Smooth muscle cell (in vitro differentiated cells): ENCODE measurements at regions not wholly inside any gene's neighbourhood (a gene's known extent, or its start where the extent isn't known, plus 50 kb on each side); places are given as distances from the start of the nearest gene placed in this dataset.
A peak's percentile ranks its signal among the peaks of the same experiment; 100 is the strongest.

Experiments
- DNase-seq: peaks from one replicate; lab custom pipeline; 2025; ENCODE audit not compliant: unreplicated experiment; lab: John Stamatoyannopoulos, UW
- H2AFZ ChIP-seq: fragments of 200-600 bp; sonication (generic); 2 replicates; pipeline ENCODE4 v1.6.0; 2016; ENCODE audit warnings: antibody characterized with exemption, low read depth, mild to moderate bottlenecking
- H3F3A ChIP-seq: fragments of 200-600 bp; sonication (generic); 2 replicates; pipeline ENCODE4 v1.6.0; 2017; ENCODE audit warnings: antibody characterized with exemption, low read depth
- H3K27ac ChIP-seq: fragments of 200-600 bp; sonication (generic); 2 replicates; pipeline ENCODE4 v1.5.1; 2016; ENCODE audit warnings: low read depth, mild to moderate bottlenecking
- H3K27me3 ChIP-seq: fragments of 200-600 bp; sonication (generic); 2 replicates; pipeline ENCODE4 v1.6.1; 2016; ENCODE audit warnings: low read depth, mild to moderate bottlenecking
- H3K36me3 ChIP-seq: fragments of 200-600 bp; sonication (generic); 2 replicates; pipeline ENCODE4 v1.5.1; 2016; ENCODE audit warnings: low read depth
- H3K4me1 ChIP-seq: fragments of 200-600 bp; sonication (generic); 2 replicates; pipeline ENCODE4 v1.5.1; 2016; ENCODE audit warnings: low read depth
- H3K4me2 ChIP-seq: fragments of 200-600 bp; sonication (generic); 2 replicates; pipeline ENCODE4 v1.6.0; 2016; ENCODE audit warnings: mild to moderate bottlenecking
- H3K4me3 ChIP-seq: fragments of 200-600 bp; sonication (generic); 2 replicates; pipeline ENCODE4 v1.5.1; 2016; ENCODE audit warnings: mild to moderate bottlenecking
- H3K79me2 ChIP-seq: fragments of 200-600 bp; sonication (generic); 2 replicates; pipeline ENCODE4 v1.6.0; 2016; ENCODE audit warnings: low read depth, mild to moderate bottlenecking
- H3K9ac ChIP-seq: fragments of 200-600 bp; sonication (generic); 2 replicates; pipeline ENCODE4 v1.6.0; 2016; ENCODE audit warnings: low read depth
- H3K9me3 ChIP-seq: fragments of 200-600 bp; sonication (generic); replicated peaks from 2 replicates; pipeline ENCODE4 v1.5.1; 2016; ENCODE audit warnings: low read depth
- H4K20me1 ChIP-seq: fragments of 200-600 bp; sonication (generic); 2 replicates; pipeline ENCODE4 v1.6.0; 2016; ENCODE audit warnings: low read depth
- WGBS: methylation state at CpG from one replicate; pipeline ENCODE4 v1.1.7; 2016; ENCODE audit warnings: low lambda C conversion rate; 5-methylcytosine and 5-hydroxymethylcytosine counted together
- TF ChIP-seq, protein P1 (sequence below): fragments of 200-600 bp; sonication (generic); IDR thresholded peaks from 2 replicates; pipeline ENCODE4 v1.5.1; 2017; ENCODE audit warnings: borderline replicate concordance, mild to moderate bottlenecking, antibody characterized with exemption; ENCODE audit not compliant: insufficient read depth, poor library complexity, severe bottlenecking

DNA sequence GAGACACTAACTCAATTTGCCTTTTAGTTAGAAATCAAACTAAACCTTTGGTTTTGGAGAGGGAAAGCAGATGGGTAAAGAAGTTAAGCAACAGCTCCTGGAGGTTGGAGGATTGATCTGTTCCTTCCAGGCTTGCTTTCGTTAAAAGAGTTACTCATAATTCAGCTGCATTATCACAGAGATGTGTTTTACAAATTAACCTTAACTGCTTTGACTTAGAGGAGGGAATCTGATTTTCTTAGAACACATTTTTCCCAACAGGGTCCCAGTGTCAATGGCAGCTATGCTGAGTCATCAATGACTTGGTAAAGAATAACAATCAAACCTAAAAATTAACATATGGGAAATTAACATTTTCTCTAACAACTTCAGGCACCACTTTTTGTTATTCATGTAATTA, 113.4 kb downstream of the COPS8 start:
- Histone ChIP-seq H3K36me3 (no peaks in the 10 kb centered on the region), H2AFZ (no peak overlapping the region), H3K9me3 (no peaks in the 10 kb centered on the region), H4K20me1 (no peaks in the 10 kb centered on the region), H3F3A (peaks cover 42% of the 10 kb centered on the region), H3K79me2 (no peaks in the 10 kb centered on the region), H3K9ac (peak overlapping the region; percentile 43), H3K4me1 (peaks cover 38% of the 10 kb centered on the region), H3K27me3 (no peaks in the 10 kb centered on the region), H3K4me3 (no peak overlapping the region), H3K4me2 (peak overlapping the region; percentile 27), H3K27ac (peak overlapping the region; percentile 90)
- 17% methylated on average over 1 of the region's 1 CpG for WGBS
- TF ChIP-seq, protein P1, sequence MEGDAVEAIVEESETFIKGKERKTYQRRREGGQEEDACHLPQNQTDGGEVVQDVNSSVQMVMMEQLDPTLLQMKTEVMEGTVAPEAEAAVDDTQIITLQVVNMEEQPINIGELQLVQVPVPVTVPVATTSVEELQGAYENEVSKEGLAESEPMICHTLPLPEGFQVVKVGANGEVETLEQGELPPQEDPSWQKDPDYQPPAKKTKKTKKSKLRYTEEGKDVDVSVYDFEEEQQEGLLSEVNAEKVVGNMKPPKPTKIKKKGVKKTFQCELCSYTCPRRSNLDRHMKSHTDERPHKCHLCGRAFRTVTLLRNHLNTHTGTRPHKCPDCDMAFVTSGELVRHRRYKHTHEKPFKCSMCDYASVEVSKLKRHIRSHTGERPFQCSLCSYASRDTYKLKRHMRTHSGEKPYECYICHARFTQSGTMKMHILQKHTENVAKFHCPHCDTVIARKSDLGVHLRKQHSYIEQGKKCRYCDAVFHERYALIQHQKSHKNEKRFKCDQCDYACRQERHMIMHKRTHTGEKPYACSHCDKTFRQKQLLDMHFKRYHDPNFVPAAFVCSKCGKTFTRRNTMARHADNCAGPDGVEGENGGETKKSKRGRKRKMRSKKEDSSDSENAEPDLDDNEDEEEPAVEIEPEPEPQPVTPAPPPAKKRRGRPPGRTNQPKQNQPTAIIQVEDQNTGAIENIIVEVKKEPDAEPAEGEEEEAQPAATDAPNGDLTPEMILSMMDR = no peak
- no peak for DNase-seq

DNA sequence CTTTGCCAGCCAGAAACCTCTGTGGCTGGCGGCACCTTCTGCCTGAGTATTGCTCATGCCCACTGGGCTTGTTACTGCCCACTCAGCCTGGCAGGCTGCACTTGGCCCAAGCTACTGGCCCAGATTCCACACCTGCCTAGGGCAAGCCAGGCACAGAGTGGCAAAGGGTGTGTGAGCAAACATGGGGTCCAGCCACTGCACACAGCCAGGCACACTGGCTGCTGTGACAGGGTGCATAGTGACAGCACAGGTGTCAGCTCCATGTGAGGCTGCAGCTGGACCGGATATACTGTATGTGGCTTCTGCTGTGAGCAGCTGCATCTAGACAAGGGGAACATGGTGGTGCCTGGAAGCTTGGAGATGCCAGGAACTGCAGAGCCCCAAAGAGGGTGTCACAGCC, 113.9 kb downstream of the COPS8 start:
- Histone ChIP-seq H3K9ac (no peak overlapping the region), H3K4me1 (peaks cover 38% of the 10 kb centered on the region), H3F3A (peaks cover 45% of the 10 kb centered on the region), H3K4me3 (no peak overlapping the region), H3K36me3 (no peaks in the 10 kb centered on the region), H3K79me2 (no peaks in the 10 kb centered on the region), H3K27ac (peak overlapping the region; percentile 90), H3K27me3 (no peaks in the 10 kb centered on the region), H4K20me1 (no peaks in the 10 kb centered on the region), H3K4me2 (peak overlapping the region; percentile 27), H3K9me3 (no peaks in the 10 kb centered on the region), H2AFZ (no peak overlapping the region)
- DNase-seq = no peak
- 95% methylated on average over 2 of the region's 2 CpGs for WGBS
- TF ChIP-seq, protein P1 = no peak

DNA sequence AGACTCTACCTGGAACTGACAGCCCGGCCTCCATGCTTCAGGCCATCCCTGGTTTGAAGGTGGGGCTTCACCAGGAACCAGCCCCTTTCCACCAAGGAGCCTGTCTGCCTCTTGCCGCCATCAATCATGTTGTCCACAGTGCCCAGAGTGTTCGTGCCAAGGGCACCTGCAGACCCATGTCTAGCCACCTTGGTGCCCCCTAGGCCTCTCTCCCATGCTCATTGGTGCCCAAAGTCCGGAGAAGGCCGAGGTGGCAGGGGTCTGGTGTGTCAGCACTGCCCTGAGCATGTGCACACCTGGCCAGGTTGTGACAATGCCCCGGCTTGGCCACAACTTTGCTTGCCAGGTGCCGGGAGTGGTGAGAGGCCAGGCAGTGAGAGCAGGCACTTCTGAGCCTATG, 114.8 kb downstream of the COPS8 start:
- Histone ChIP-seq H3K27ac (peak overlapping the region; percentile 90), H3K27me3 (no peaks in the 10 kb centered on the region), H3K4me3 (no peak overlapping the region), H3K36me3 (no peaks in the 10 kb centered on the region), H3K79me2 (no peaks in the 10 kb centered on the region), H3K4me2 (no peak overlapping the region), H3F3A (peaks cover 49% of the 10 kb centered on the region), H3K4me1 (peaks cover 40% of the 10 kb centered on the region), H4K20me1 (no peaks in the 10 kb centered on the region), H3K9me3 (no peaks in the 10 kb centered on the region), H3K9ac (no peak overlapping the region), H2AFZ (no peak overlapping the region)
- TF ChIP-seq, protein P1 = no peak
- WGBS = 97% methylated on average over 7 of the region's 7 CpGs
- DNase-seq = no peak

DNA sequence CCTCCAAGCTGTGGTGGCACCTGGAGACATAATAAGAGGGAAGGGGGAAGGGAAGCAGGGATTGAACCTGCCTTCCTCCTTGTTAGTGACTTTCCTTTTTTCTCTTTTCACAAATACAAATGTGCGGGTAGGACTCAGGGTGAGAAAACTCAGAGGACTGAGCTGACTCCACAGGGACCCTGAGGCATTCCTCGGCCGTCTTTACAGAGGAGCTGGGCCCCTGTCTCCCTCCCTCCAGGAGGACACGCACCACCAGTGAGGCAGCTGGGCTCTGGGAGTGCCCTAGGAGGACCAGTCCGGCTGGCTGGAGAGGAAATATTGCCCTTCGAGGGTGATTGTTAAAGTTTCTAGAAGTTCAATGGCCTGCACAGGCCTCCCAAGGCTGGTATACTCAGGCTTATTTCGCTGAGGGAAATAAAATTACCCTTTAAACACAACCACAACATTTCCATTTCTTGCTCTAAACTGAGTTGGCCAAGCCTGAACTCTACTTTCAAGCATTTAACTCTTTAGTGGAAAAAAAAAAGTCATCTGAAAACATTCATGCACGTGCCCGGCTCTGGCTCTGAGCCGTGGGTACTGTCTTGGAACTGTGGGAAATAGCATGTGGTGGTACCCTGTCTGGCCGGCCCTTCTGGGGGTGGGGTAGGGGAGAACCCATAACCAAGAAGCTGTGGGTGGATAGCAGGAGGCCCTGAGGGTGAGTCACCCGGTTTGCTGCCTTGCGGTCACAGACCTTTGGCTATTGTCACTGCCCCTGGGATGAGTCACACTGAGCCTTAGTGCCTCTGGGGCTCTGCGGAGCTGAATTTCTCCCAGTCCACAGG, 116.0 kb downstream of the COPS8 start:
- DNase-seq = peak; percentile 59
- peak overlapping the region; percentile 59 for H3K4me2 ChIP-seq
- H3K36me3 ChIP-seq = no peaks in the 10 kb centered on the region
- TF ChIP-seq, protein P1 = no peak
- H3K27me3 ChIP-seq = no peaks in the 10 kb centered on the region
- H3K4me3 ChIP-seq = no peak overlapping the region
- WGBS = 8% methylated on average over 14 of the region's 14 CpGs
- H3K9me3 ChIP-seq = no peaks in the 10 kb centered on the region
- H3K9ac ChIP-seq = peak overlapping the region; percentile 81
- H3K27ac ChIP-seq = peak overlapping the region; percentile 90
- H3K79me2 ChIP-seq = no peaks in the 10 kb centered on the region
- H4K20me1 ChIP-seq = no peaks in the 10 kb centered on the region
- H3K4me1 ChIP-seq = peaks cover 38% of the 10 kb centered on the region
- H2AFZ ChIP-seq = no peak overlapping the region
- peaks cover 52% of the 10 kb centered on the region for H3F3A ChIP-seq
